Occipital lobe (tissue), 1 donor: ENCODE measurements at regions not wholly inside any gene's neighbourhood (a gene's known extent, or its start where the extent isn't known, plus 50 kb on each side); places are given as distances from the start of the nearest gene placed in this dataset.

Source experiments
- DNase-seq: peaks from one replicate; lab custom pipeline; 2025; lab: John Stamatoyannopoulos, UW

DNA sequence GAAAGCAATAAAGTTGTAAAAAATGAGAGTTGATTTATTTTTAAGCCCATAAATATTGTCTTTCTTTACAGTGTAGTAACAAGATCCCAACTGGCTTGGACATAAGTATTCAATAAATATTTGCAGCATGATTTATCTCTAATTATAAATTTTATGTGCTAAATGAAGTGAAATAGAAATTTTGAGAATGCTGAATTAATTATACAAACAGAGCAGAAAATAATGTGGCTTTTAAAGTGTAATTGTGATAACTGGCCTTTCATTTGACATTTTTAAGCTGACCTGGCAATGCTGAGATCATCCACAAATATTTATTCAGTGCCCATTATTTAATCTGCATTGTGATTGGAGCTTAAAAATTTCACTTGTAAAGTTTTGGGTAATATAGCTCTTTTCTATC is 201.6 kb upstream of the NAV3 start:
- DNase-seq: no peak

DNA sequence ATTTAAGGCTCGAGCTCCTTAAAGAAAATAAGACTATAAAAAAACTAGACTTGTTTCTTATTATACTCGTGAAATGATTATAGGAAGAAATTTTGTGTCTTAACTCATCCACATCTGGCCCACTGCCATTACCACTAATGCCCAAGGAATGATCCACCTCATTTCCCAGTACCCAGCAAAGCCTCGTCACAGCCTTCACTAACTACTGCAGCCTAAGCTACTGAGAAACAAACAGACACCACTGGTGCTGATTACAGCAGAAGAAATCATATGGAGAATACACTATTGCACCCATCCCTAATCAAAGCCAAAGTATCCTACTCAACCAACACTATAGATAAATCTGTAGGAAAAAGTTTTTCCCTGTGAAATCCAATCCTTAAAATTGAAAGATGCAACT is 205.3 kb upstream of the NAV3 start:
- DNase-seq: no peak

DNA sequence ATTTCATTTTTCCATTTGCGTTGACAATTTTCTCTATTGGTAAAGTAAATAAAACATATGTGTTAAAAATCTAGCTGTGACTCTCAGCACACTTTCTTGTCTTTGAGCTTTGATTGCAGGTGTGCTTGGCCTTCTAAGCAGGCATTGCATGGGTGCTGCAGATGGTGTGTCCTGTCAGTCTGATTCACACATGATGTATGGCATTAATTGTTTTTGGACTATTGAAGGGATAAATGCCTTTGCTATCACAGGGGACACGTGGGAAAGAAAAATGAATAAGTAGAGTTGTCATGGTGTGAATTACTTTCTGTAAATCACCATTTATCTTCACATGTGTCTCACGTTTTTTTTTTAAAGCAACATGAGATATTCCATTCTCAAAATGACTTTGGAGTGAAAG is 211.3 kb upstream of the NAV3 start:
- no peak for DNase-seq

DNA sequence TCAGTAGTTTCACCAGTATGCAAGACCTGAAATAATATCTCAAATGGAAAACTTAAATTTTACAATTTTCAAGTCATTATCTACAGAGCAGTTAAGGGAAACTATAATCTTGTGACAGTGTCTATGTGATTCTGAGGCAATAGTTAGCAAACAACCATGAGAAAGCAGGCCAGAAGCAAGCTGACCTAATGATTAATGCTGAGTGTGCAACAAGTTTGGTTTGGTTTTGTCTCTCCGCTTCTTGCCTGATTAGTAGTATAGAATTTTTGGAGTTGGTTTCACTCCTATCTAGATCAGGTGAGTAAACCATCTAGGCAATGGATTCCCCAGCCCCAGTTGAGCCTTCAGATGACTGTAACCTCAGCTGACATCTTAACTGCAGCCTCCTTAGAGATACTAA is 212.9 kb upstream of the NAV3 start:
- DNase-seq: no peak

DNA sequence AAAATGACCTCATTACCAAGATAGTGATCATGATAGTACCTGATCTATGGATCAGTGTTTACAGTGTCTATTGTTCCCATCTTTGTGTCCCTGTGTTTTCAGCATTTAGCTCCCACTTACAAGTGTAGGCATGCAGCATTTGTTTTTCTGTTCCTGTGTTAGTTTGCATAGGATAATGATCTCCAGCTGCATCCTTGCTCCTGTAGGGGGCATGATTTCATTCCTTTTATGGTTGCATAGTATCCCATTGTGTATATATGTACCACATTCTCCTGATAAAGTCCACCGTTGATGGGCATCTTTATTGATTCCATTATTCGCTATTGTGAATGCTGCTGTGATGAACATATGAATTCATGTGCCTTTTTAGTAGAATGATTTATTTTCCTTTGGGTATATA is 215.4 kb upstream of the NAV3 start:
- no peak for DNase-seq

DNA sequence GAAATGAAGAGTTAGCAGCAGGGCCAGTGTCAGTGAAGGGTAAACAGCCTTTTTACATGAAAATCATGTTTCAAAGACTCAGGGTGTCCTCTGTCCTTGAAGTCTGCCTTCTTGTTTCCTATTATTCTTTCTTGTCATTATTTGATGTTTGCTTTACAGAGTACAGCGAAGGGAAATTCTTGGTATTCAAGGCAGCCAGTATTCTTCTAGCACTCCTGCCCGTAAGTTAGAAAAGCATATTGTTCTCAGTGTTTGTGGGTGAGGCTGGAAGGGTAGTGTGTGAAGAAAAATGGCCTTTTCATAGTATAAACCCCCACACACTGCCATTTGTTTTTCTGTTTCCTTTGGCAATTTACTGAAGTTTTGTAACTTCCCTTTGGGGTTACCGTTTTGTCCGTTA is 217.3 kb upstream of the NAV3 start:
- no peak for DNase-seq

DNA sequence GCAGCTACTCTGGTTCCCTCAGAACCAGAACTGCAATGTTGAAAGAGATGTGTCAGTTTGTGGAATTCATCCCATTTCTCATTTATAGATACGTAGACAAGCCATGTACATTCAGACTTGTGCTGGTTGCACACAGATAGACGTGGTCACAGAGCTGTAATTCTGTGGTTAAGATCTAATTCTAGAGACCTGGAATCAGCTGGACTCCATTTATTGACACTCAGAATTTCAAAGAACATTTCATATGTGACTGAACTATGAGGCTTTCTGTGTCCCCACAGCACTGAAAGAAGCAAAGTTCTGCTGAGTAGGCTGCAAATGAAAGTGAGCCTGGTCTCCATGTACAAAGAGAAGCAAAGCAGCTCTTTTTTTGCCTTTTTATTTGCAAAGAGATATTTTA is 220.2 kb upstream of the NAV3 start:
- no peak for DNase-seq

DNA sequence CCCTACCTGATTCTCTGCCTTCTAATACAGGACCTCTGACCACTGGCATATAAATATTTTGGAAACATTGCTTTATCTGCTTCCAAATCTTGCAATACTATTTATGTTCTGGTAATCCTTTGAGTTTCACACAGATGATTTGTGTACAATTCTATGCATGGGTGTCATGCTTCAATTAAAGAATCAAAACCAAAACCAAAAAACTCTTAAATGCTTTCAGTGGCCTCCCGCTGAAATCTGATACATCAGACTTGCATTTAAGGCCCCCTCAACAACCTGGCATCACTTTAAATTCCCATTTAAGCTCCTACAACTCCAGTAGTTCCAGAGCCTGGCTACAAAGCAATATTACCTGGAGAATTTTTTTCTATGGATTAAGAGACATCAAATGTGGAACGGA is 221.7 kb upstream of the NAV3 start:
- no peak for DNase-seq

DNA sequence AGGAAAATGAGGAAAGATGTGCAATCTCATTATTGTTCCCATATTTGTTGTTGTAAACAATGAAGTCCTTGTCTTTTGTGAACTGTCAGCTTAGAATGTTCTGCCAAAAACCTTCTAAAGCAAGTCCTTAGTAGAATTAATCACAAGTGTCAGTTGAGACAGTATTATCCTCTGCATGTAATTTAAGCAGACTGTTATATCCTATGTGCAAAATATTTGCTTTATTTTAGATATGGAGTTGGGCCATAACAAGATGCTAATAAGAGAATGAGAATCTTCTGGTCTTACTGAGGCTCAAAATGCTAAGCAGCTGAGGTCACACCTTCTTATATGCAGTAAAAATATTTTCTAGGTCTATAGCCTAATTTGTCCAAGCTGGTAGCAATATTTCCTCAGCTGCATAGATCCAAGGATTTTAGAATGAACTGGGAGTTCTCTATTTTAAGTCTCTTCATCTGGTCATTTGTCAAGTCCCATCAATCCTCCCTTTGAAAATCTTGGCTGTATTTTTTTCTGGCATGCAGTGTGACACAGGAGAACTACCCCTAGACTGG is 222.3 kb upstream of the NAV3 start:
- DNase-seq: no peak

DNA sequence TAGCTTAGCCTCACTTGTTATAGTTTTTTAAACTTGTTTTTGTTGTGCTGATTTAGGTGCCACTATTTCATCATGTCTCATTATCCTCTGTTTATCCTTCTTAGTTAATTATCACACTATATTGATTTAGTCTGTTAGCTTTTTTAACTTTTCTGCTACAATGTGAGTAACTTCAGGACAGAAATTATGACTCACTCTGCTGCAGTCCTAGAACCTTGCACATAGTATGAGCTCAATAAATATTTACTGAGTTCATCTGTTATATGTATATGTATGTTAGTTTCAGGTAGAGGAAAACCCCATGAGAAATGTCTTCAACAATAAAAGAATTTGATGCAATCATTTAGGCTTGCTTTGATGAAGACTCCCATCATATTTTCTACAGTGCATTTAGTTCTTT is 224.3 kb upstream of the NAV3 start:
- no peak for DNase-seq

DNA sequence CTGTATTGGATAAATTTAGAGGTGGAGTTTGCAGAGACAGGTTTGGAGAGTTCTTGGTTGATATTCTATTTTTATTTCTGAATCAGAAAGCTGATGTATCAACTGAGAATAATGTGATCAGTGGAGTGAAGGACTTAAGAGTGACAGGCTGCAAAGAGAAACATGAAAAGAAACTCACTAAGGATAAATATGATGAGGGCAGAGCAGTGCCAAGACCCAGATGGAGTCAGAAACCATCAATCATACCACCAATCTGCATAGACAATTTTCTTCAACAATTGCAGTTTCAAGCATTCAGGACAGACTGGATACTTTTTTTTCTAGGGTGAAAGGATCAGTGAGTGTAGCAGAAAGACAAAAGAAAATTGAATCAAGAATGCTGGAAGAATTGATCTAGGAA is 226.7 kb upstream of the NAV3 start:
- no peak for DNase-seq

DNA sequence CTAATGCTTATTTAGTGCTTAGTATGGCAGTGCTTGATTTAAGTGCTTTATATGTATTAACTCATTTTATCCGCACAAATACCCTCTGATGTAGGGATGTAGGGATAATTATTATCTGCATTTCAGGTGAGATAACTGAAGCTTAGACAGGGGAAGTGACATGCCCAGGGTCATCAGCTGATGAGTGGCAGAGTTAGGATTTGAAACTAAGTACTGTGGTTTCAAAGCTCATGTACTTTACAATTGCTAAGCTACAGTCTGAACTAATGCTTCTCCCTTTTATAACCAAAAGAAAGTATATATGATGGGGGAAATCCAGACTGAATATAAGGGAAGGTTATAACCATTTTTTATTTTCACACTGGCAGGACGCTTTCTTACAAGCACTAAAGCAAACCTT is 229.6 kb upstream of the NAV3 start:
- DNase-seq: no peak

DNA sequence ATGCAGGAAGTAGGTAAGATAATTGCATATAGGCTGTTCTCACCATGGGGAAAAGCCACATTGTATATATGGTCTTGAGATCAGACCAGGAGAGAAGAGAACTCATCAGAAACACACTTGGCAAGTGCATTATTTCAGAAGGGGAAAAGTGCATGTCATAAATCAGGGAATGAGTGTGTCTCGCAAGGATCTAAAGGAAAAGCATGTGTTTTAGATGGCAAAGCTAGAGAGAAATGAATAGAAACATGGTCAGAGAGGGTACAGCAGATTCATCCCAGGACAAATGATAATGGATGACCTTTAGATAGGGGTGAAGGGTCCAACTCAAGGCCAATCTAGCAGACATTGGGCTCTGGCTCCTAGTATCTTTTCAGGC is 230.2 kb upstream of the NAV3 start:
- no peak for DNase-seq

DNA sequence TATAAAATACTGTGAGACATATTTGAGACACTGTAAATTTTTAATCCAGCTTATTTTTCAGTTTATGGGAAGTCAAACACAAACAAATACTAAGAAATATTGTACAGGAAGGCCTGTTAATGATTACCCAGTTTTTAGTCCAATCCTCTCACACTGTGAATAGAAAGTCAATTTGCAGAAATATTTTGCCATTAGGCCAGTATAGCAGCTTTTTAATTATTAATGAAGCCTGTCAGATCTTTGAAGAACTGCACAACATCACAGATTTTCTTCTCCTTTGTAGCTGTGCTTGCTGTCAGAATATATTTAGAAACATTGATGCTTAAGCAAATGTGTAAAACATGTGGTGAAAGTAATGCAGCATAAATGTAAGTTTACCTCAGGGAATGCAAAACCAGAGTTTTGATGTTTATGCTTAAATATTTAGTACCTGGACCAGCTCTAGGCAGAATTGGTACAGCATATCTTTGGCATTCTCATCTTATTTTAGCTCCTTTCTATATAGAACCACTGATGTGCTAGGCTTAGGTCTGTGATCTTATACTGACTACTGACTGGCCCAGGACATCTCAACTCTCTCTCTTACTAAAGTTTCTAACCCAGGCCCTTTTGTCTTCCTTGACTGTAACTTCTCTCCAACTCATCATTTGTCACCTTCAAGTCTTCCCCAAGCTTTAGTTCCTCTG is 230.8 kb upstream of the NAV3 start:
- no peak for DNase-seq

DNA sequence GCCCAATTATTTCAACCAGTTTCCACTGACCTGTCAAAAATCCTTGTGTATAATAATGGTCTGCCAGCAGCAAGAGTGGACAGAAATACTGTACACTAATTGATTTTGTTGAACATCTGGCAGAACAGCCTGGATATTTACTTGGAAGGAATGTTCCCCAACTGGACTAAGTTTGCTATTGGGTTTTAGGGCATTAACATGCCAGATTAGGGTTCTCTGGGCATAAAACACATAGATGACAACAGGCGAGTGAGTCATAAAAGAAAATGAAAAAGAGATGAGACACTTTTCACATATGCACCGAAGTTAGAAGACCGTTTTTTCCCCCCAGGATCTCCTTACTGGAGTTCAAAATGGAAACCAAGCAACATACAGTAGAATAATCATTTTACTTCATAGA is 236.3 kb upstream of the NAV3 start:
- DNase-seq: no peak

DNA sequence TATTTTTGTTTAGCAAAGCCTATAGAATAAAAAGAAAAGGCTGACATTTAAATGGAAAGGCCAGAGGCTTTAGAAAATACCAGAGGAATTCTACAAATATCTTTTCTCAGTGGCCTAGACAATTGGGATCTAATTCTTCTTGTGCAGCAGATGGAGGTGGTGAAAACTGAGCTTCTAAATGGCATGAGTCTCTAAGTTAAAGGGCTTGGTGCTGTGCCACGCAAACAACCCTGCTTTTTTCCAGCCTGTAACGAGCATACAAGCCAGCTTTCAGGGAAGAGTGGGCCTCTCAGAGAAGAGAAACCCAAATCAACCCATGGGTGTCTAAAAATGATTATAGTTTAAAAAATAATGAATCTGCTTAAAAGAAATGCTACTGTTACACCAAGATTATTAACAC is 237.9 kb upstream of the NAV3 start:
- DNase-seq: no peak

DNA sequence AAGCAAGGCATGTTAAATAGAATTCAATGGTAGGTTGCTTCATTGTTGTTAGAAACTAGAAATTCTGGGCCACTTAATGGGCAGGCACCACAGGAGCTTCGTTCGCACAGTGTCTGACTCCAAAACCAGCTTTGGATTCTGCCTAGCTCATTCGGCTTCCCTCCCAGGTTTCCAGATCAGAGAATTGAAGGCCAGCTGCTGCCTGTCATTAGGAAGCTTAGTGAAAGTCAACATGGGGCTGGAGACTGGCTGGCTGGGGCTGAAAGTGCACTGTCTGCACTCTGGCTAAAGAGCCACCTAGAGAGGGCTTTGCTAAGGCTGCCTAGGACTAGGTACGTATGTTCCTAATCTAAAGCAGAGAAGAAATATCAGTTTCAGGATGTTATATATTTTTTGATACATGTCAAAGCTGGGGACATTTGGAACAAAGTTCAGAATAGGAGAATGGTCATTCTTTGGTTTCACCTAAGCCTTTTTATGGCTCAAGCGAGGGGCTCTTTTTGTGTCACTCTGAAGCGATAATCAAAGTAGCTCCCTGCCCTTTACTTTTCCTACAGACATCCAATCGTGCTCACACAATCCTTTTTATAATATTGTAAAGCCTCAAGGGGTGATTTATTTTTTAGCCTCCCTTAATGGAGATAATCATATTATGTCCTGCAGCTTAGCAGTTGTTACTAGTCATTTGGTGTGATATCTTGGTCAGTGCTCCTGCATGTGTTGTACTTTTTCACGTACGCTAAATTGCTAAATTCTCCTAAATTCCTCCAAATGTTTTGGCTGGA is 238.5 kb upstream of the NAV3 start:
- DNase-seq: no peak

DNA sequence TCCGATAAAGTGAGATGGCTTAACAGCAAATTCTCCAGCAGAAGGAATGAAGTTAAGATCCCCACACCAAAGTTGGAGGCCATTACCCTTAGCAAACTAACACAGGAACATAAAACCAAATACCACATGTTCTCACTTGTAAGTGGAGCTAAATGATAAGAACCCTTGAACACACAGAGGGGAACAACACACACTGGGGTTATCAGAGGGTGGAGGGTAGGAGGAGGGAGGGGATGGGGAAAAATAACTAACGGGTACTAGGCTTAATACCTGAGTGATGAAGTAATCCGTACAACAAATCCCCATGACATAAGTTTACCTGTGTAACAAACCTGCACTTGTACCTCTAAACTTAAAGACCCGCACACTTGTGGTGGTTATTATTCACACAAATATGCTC is 240.4 kb upstream of the NAV3 start:
- DNase-seq: no peak

DNA sequence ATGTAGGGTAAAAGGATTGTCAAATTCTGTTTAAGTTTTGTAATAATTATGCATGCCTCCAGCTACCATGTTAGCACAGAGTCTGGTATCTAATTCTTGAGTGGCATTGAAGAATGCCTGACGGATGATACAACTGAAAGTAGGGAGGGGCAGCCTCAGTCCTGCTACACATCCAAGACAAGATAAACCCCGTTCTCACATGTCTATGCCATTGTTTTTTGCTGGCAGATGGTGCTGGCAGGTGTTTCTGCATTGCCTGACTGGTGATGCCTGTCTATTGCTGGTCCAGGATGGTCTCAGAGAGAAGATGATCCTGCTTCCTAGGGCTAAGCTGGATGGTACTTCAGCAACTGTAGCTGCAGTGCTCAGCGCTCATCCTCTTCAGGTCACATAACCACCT is 245.8 kb upstream of the NAV3 start:
- no peak for DNase-seq

DNA sequence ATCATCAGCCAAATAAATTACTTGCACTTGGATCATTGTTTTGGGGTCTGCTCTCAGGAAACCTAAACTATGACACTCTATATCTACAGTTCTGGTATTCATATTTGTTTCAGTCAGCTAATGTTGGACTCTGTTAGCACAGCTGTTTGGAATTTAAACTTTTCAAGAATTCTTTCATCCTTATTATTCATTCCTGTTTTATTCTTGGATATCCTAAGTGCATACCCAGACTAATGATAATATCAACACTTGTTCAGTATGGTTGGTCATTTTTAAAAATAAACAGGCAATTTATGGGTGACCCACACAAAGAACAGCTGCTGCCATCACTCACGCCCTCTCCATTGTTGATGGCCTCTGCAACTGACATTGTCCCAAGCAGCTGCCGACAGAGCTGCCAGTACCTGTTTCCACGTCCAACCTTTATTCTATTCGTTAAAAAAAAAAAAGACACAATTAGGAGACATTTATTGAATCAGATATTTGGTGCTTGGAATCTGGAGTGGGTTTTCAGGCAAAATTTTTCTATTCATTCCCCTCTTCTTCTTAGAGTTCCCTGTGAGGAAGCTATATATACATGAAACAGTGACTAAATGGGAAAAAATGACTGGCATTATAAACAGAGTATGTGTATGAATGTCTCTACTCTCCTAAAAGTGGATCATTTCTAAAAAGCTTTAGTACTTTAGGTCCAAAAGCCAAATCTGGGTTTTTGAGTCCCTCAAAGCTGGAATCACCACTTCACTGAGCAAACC is 252.1 kb upstream of the NAV3 start:
- no peak for DNase-seq

DNA sequence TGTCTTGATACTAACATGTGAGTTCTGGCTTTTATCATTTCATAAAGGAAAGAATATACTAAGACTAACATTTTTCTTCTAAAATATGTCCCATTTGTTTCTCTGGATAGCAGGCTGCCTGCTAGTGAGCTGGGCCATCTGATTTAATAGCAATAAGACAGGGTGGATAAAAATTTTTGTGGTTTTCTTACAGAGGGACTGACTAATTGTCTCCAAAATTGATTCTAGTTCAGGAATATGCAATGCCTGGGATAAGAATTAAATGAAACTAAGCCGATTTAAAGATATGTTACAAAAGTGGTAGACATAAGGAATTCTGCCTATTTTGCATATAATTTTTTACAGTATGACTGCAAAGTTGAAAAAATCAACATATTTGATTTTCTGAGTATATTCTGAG is 252.9 kb upstream of the NAV3 start:
- DNase-seq: no peak

DNA sequence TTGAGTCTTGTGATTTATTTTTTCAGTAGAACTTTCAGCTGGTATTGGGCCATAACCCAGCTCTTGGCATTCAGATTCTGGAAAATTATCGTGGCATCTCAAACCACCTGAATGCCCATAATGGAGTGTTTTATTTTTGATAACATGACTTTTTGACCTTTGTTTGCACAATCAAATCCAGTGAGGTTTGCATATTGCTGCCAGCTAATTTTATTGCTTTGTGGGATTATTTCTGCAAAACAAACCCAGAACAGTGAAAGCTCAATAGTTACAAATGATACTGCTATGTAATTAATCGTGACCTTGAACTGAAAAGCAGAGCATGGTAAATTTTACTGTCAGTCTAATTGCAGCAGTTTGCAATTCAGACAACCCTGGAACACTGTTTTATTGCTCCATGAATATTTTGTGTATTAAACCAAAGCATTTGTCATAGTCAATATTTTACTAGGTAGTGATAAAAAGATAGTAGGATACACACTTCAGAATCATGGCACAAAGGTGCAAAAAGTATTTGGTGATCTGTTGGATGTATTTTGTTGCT is 255.2 kb upstream of the NAV3 start:
- DNase-seq: no peak
